Left colon (tissue), 2 donors: ENCODE measurements at regions not wholly inside any gene's neighbourhood (a gene's known extent, or its start where the extent isn't known, plus 50 kb on each side); places are given as distances from the start of the nearest gene placed in this dataset.

Source experiments
- ATAC-seq: fragments of 200-7000 bp; cut with Tn5 transposase; one replicate; pipeline ENCODE4 v1.9.1; 2020; ENCODE audit warnings: mild to moderate bottlenecking, moderate library complexity
- DNase-seq, 2 donors: peaks; one replicate each; pipeline ENCODE4 v3.0.0-alpha.2; 2020
- intact Hi-C, 2 donors: fragments of 100-400 bp; cut with DNase I in 1 of 2; cut with micrococcal nuclease in 1 of 2; formaldehyde crosslinking; loops; one replicate each; pipeline versions ENCODE4 v1.11.2 to v1.14.0; 2022; cut with DNase I, micrococcal nuclease
- donor health status: DM: no; HTN: no; CAD: no.
- donor health status: DM: yes; HTN: yes; CAD: no.

- no peak for DNase-seq
- no peak for ATAC-seq
- intact Hi-C loops: no loop called here
Observed at GRCh38 chr3:159635047-159635641, 353.5 kb upstream of the IL12A start.

GRCh38 chr3:159637883-159638542 is 350.6 kb upstream of the IL12A start:
- DNase-seq: no peak
- intact Hi-C loops: no loop called here
- ATAC-seq: no peak

- ATAC-seq: no peak
- intact Hi-C loops: no loop called here
Observed at GRCh38 chr3:159640225-159640624, 348.4 kb upstream of the IL12A start.

GRCh38 chr3:159643406-159643805 is 345.2 kb upstream of the IL12A start:
- ATAC-seq: no peak
- intact Hi-C loops: no loop called here
- no peak for DNase-seq

More at GRCh38 chr3:159640225-159640624, 348.4 kb upstream of the IL12A start:
- DNase-seq: no peak

- no peak for DNase-seq
- intact Hi-C loops: no loop called here
- no peak for ATAC-seq
Observed at GRCh38 chr3:159645874-159646273, 342.8 kb upstream of the IL12A start.

- intact Hi-C loops: no loop called here
- ATAC-seq (no peak), DNase-seq (no peak)
Observed at GRCh38 chr3:159649951-159650350, 338.7 kb upstream of the IL12A start.

- DNase-seq (no peak), ATAC-seq (peak; percentile 63)
Observed at GRCh38 chr3:159650726-159651125, 337.9 kb upstream of the IL12A start.

GRCh38 chr3:159652452-159652851 is 336.2 kb upstream of the IL12A start:
- peak; percentile 80 for ATAC-seq
- DNase-seq: peak in 1 of 2 donors; percentile 9
- intact Hi-C loops: no loop called here

More at GRCh38 chr3:159650726-159651125, 337.9 kb upstream of the IL12A start:
- intact Hi-C loops: no loop called here

GRCh38 chr3:159654183-159655134 is 334.2 kb upstream of the IL12A start:
- intact Hi-C loops: no loop called here
- ATAC-seq: peak; percentile 65
- no peak for DNase-seq

- DNase-seq (no peak), ATAC-seq (no peak)
- intact Hi-C loops: no loop called here
Observed at GRCh38 chr3:159655202-159655601, 333.4 kb upstream of the IL12A start.

- no peak for DNase-seq
- ATAC-seq: no peak
- intact Hi-C loops: no loop called here
Observed at GRCh38 chr3:159657176-159657575, 331.5 kb upstream of the IL12A start.

GRCh38 chr3:159657629-159658028 is 331.0 kb upstream of the IL12A start:
- ATAC-seq (no peak), DNase-seq (no peak)
- intact Hi-C loops: no loop called here

GRCh38 chr3:159660326-159660725 is 328.3 kb upstream of the IL12A start:
- intact Hi-C loops: no loop called here
- DNase-seq: no peak
- no peak for ATAC-seq

- DNase-seq: no peak
- intact Hi-C loops: no loop called here
- ATAC-seq: no peak
Observed at GRCh38 chr3:159660901-159661300, 327.7 kb upstream of the IL12A start.

GRCh38 chr3:159662549-159662948 is 326.1 kb upstream of the IL12A start:
- ATAC-seq: no peak
- DNase-seq: no peak
- intact Hi-C loops: no loop called here

GRCh38 chr3:159664006-159664405 is 324.6 kb upstream of the IL12A start:
- DNase-seq (no peak), ATAC-seq (no peak)
- intact Hi-C loops: no loop called here

- DNase-seq (no peak), ATAC-seq (no peak)
- intact Hi-C loops: no loop called here
Observed at GRCh38 chr3:159664653-159665052, 324.0 kb upstream of the IL12A start.

- ATAC-seq (no peak), DNase-seq (no peak)
- intact Hi-C loops: no loop called here
Observed at GRCh38 chr3:159667261-159667660, 321.4 kb upstream of the IL12A start.

- ATAC-seq (no peak), DNase-seq (no peak)
- intact Hi-C loops: no loop called here
Observed at GRCh38 chr3:159668461-159668860, 320.2 kb upstream of the IL12A start.

- ATAC-seq (peak; percentile 48), DNase-seq (no peak)
- intact Hi-C loops: no loop called here
Observed at GRCh38 chr3:159668990-159669476, 319.6 kb upstream of the IL12A start.
